Coronary artery (tissue), 2 donors: ENCODE measurements at regions not wholly inside any gene's neighbourhood (a gene's known extent, or its start where the extent isn't known, plus 50 kb on each side); places are given as distances from the start of the nearest gene placed in this dataset.
"Not testable (repeated sequence)": the region's sequence is repeated elsewhere in the genome, so short reads cannot be mapped to it uniquely, and the experiment has no call there.

Experiments used
- DNase-seq: peaks from one replicate; pipeline ENCODE4 v3.0.0-alpha.2; 2017; ENCODE audit warnings: low spot score
- H3K27ac ChIP-seq, 2 donors: fragments of 200-600 bp; sonication (generic); one replicate each; pipeline ENCODE4 v1.5.1; 2016 to 2019
- H3K4me3 ChIP-seq: fragments of 200-600 bp; sonication (generic); 2 replicates; pipeline ENCODE4 v1.5.1; 2016; ENCODE audit warnings: mild to moderate bottlenecking, moderate library complexity
- TF ChIP-seq, protein P1 (sequence below): fragments of 200-600 bp; sonication (generic); IDR thresholded peaks from one replicate; pipeline ENCODE4 v1.5.1; 2019; ENCODE audit warnings: antibody characterized with exemption

GRCh38 chr3:31092748-31093589 is 198.5 kb upstream of the GADL1 start:
- Histone ChIP-seq H3K27ac (no peak overlapping the region), H3K4me3 (no peak overlapping the region)
- no peak for DNase-seq
- TF ChIP-seq, protein P1, sequence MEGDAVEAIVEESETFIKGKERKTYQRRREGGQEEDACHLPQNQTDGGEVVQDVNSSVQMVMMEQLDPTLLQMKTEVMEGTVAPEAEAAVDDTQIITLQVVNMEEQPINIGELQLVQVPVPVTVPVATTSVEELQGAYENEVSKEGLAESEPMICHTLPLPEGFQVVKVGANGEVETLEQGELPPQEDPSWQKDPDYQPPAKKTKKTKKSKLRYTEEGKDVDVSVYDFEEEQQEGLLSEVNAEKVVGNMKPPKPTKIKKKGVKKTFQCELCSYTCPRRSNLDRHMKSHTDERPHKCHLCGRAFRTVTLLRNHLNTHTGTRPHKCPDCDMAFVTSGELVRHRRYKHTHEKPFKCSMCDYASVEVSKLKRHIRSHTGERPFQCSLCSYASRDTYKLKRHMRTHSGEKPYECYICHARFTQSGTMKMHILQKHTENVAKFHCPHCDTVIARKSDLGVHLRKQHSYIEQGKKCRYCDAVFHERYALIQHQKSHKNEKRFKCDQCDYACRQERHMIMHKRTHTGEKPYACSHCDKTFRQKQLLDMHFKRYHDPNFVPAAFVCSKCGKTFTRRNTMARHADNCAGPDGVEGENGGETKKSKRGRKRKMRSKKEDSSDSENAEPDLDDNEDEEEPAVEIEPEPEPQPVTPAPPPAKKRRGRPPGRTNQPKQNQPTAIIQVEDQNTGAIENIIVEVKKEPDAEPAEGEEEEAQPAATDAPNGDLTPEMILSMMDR = no peak

GRCh38 chr3:31093606-31094005 is 199.1 kb upstream of the GADL1 start:
- H3K4me3 ChIP-seq = no peak overlapping the region

DNA sequence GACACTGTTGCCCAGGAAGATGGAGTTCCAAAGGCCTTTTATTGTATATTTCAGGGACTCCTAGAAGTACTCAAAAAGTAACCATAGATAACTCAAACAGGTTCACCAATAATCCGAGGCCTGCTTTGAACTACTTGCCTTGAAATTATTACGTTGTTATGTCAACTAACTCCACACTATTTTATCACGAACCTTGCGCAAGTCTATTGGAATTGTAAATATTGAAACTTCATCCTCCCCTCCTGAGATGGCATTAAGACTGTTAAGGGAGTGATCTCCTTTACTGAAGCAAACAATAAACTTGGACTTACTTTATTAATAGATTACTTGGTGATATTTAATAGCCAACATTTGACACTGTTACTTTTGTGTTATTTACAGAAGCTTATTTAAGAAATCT is 199.6 kb upstream of the GADL1 start:
- Histone ChIP-seq H3K4me3 (no peak overlapping the region), H3K27ac (no peak overlapping the region)
- DNase-seq = no peak
- TF ChIP-seq, protein P1 = no peak

More at GRCh38 chr3:31093606-31094005, 199.1 kb upstream of the GADL1 start:
- H3K27ac ChIP-seq = no peak overlapping the region
- DNase-seq = no peak
- TF ChIP-seq, protein P1 = no peak

DNA sequence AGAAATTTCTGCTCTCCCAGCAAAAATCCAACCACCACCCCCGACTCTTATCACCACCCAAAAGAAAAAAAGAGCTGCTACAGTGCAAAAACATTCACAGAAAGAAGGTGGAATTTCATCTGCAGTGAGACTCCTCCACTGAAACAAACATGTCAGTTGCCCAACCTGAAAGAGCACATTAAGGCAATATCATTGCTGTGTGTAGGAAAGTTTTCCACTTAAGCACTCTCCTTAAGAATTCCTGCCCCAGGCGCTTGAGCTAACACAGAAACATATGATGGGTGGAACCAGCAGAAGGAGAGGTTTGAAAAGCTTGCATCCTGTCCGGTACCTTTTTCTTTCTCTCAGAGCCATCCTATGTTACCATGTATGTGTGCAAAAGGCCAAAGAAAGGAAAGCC is 200.8 kb upstream of the GADL1 start:
- Histone ChIP-seq H3K27ac (no peak overlapping the region), H3K4me3 (no peak overlapping the region)
- TF ChIP-seq, protein P1 = no peak
- no peak for DNase-seq

DNA sequence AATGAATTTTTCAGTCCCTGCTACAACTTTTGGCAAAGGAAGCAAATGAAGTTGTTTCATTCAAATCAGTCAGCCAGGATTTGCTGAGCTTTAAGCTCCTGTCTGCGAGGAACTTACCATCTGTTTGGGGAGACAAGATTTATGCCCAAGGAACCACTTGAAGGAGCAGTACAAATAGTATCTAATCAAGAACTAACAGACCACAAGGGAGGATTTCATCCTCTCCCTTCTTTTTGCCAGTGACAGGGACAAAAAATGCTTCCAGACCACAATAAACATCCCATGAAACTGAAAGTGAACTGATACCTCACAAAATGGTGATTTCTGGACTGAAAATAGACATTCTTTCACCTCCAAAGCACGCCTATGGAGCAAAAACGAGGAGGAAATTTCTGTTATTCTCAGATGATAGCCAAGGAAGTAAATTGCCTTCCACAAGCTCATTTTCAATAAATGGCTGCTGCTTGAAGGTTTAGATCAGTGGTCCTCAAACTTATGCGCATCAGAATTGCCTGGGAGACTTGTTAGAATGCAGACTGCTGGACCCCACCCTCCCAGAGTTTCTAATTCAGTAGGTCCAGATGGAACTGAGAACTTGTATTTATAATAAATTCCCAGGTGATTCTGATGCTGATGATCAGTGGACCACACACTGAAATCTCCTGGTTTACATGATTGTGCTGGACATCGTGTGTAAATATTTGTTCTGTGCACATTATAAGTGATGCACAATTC is 202.4 kb upstream of the GADL1 start:
- no peak overlapping the region for H3K4me3 ChIP-seq
- H3K27ac ChIP-seq = no peak overlapping the region
- DNase-seq = no peak
- TF ChIP-seq, protein P1 = no peak

GRCh38 chr3:31100519-31100918 is 206.1 kb upstream of the GADL1 start:
- Histone ChIP-seq H3K4me3 (no peak overlapping the region), H3K27ac (no peak overlapping the region)
- no peak for DNase-seq
- TF ChIP-seq, protein P1 = no peak

DNA sequence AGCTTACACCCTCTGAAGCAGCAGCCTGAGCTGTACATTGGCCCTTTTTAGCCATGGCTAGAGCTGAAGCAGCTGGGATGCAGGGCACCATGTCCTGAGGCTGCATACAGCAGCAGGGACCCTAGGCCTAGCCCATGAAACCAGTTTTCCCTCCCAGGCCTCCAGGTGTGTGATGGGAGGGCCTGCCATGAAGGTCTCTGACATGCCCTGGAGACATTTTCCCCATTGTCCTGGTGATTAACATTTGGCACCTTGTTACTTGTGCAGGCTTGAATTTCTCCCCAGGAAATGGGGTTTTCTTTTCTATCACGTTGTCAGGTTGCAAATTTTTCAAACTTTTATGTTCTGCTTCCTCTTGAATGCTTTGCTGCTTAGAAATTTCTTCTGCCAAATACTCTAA is 206.8 kb upstream of the GADL1 start:
- H3K4me3 ChIP-seq, DNase-seq, H3K27ac ChIP-seq: not testable (repeated sequence)
